HG03097 (cell line): ENCODE measurements at regions not wholly inside any gene's neighbourhood (a gene's known extent, or its start where the extent isn't known, plus 50 kb on each side); places are given as distances from the start of the nearest gene placed in this dataset.

Experiments used
- ATAC-seq: cut with Tn5 transposase; IDR thresholded peaks from one replicate; pipeline ENCODE4 v1.9.1; 2021; ENCODE audit not compliant: unreplicated experiment, low FRiP score

DNA sequence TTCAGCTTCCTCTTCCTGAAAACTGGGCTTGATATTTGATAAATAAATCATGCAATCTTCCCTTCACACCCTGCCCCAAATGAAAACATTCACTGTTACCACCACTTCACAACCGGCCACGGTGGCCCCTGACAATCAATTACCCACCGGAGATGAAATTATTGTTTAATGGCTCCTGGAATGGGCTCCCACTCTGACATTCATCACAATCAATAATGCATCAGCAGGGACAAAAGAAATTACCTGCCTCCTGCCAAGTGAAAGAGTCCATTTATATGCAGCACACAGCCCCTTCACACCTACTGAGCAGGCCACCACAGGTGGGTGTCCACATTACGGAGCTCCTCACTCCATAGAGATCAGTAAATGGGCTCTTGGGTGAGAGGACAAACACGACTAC is 193.5 kb upstream of the SNX19 start:
- ATAC-seq = no peak

DNA sequence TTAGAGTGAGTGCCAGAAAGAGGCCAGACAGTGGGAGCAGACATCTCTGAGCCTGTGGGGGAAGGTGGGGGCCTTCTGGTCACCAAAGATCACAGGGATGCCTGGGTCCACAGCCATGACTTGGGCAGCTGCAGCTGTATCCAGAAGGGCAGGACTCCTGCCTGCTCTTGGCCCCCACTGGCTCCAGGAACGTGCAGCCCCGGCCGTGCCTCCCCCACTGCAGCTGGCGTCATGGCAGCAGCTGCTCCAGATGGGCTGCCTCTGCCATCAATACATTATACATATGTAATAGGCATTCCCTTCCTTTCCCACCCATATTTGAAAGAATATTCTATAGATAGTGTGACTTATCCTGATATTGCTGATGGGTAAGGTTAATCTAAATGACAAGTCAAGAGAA is 195.5 kb upstream of the SNX19 start:
- no peak for ATAC-seq

DNA sequence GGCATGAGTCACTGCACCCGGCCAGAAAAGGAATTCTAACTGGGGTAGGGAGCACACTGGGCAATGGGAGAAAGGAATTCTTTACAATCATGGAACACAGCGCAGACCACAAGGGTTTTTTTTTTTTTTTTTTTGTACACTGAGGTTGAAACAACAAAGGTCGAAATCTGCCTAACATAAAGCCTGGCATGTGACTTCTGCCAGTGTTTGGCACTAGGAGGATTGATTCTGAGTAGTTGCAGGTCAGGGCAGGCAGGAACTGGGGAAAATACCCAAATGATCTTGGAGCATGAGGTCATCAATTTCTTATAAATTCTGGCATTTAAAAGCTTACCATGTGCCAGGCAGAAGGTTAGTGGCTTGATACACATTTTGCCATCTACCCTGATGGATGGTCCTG is 202.0 kb upstream of the SNX19 start:
- no peak for ATAC-seq

DNA sequence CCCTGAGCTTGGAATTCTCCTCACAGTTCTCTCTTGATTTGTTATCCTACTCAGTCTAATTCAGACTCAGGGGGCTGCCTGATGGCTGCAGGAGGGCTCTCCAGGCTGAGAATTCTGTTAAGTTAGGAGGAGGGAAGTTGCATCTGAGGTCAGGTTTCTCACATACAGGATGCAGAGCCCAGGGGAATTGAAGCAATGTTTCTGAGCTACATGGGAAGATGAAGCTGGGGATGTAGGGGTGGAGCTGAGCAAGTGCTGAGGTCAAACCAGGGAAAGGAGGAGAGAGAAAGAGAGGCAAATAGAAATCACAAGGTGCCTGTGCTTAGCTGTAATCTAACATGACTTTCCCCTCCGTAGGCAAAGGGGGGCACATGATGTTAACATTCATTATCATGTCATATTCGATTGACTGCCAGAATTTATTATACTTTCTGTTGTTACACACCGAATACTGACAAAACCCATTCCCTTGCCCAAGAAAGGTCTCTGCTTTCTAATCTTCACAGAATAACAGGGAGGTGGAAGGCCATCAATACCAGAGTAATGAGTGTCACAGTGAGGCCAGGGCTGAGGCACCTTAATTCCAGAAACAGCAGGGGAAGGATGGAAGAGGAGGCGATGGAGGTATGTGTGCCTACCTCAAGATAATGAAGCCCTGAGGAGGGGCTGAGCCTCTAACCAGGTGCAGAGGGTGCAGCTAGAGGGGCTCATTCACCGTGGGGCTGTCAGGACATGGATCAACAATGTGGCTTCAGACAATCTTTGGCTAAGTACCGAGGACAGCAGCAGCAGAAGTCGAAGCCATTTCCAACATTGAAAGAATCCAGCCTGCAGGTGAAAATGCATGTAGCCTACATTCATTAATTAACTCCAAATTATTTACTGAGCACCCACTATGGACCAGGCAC is 205.4 kb upstream of the SNX19 start:
- ATAC-seq = no peak

DNA sequence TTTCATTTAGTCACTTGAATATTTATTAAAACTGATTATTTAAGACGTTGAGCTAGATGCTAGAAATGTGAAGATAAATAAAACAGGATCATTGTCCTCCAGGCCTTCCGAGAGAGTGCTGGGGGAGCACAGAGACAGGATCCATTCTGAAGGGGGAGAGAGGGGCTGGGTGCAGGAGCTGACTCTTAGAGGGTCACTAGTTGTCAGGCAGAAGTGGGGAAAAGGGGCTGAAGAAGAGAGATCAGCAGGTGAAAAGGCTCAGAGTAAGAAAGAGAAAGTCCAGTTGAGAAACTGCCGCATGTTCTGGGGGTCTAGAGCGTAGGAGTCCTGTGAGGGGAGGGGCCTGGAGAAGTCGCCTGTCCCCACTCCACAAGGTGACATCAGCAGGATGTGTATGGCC is 206.2 kb upstream of the SNX19 start:
- ATAC-seq = no peak

DNA sequence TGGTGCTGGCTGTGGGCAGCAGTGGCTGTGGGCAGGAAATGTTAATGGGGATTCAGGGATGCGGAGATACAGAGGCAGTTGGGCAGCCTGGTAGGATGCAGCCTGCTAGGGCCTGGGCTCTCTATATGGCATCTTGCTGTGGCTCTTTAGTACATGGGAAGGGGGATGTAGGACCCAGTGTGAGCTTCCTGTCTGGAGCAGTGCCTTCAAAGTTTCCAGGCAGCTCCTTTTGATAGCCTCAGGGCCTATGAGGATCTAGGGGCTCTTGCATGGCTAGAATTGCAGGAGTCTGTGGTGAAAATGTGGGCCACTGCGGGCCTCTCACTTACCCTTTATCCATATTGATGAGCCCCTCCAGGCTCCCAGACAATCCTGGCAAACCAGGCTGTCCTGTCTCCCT is 213.2 kb upstream of the SNX19 start:
- ATAC-seq = no peak

DNA sequence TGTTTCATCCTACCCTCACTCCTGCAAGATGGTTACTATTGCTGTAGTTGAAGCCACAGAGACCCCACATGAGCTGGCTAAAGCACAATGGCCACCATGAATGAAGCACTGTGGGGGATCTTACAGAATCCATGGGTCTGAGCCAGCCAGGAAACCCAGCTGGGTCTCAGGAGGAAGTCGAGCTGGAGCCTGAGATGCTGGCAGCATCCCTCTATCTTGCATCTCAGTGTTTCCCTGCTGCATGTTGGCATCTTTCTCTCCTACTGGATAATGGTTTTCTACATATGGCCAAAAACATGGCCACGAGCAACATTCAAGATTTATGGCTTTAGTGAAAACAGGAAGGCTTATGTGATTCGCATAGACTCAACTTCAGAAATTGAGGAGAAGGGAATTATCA is 219.3 kb upstream of the SNX19 start:
- no peak for ATAC-seq

DNA sequence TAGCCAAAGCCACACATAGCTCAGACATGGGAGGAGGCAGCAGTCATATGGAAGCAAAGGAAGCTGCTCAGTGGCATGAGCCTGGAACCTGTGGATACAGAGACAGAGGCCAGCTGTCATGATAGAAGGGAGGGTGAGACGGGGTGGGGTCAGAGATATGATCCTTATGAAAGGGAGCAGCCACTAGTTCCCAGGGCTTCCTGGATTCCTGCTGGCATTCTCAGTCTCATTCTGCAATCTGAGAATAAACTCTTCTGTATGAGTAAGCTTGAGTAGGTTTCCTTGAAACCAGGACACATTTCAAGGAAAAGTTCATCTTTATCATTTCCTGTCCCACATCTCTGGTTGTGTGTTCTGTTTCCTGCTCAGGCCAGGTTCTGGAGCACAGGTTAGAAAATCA is 220.2 kb upstream of the SNX19 start:
- ATAC-seq = no peak

DNA sequence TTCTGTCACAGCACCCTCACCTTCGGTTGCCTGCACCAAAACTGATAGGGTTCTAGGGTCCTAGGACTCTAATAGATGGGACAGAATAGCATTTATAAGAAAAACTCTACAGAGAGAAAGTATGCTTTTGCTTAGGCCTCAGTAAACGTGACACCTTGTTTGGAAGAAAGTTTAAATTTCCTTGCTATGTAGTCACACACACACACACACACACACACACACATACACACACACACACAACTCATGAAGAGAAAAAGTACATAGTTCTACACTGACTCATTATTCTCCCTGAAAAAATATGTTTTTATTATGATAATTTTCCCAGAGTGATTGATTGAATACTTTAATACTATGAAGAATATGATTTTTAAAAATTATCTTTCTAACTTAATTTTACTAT is 220.8 kb upstream of the SNX19 start:
- no peak for ATAC-seq

DNA sequence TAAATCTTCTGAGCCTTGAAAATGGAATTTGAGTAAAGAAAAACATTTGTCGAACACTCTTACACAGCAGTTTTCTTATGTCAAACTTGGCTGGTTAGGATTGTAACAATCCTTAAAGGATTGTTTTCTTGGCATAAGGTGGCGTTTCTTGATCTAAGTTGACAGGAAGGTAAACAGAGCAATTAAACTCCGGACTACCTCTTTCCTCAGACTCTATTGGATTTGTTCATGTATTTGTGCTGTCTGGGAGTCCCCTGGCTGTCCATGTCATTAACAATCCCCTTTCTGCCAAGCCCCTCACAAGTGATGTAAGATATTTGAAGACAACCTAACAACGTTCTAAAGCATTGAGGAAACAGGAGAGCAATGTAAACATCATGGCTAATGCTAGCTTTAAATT is 222.5 kb upstream of the SNX19 start:
- no peak for ATAC-seq

DNA sequence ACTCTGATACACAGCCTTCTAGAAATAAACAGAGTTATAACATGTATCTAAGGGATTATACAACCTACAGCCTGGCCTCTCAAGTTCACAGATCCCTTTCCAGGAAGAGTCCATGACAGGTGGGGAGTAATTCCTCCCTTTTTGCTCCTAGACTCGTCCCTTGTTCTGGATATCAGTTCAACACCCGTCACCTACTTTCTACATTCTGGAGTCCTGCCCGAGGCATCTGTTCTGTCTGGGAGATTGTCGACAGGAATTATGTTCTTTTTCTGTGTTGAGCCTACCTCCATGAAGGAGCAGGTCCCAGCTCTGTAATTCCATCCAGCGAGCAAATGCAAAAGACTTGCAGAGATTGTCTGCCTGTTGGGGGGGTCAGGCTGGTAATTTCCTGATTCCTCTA is 224.6 kb upstream of the NTM start:
- ATAC-seq = no peak

DNA sequence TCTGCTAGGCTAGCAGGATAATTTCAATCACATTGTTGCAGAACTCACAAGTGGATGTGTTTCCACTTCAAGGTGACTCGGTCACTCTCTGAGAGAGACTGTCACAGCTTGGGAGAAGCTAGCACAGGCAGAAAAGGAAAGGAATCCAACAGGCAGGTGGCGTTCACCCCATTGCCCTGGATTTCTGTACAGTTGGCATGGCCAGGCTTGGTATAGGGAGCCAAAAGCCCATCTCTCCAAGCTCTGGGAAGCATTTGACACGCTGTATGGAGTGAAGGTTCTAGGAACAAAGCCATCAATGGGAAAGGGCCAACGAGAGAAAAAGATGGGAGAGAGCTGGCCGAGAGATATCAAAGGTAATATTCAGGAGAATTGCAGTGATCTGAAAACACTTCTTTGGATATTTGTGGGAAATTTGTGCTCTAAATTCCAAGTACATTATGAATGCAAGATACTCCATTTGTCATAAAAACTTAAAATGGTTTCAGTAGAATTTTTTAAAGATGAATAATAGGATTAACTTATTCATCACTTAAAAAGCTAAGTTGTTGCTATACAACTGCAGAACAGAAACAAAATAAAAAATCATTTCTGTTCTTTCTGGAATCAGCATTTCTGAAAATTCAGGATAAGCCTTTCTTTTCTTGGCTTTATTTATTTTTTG is 223.5 kb upstream of the NTM start:
- ATAC-seq = no peak

DNA sequence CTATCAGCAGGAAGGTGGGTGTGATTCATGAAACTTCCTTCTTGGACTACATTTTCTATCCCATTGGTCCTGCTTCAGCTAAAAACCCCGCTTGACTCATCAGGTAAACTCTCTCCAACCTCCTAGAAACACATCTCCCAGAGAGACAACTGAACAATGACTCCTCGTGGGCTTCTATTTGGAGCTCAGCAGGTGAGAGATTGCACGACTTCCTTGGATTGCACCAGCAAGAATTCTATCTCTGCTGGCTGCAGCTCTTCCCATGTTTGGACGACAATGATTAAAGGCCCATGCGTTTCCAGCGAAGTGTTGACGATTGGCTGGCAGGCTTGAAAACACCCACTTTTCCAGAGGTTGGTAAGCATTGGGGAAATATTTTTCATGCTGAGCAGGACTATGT is 216.1 kb upstream of the NTM start:
- no peak for ATAC-seq

DNA sequence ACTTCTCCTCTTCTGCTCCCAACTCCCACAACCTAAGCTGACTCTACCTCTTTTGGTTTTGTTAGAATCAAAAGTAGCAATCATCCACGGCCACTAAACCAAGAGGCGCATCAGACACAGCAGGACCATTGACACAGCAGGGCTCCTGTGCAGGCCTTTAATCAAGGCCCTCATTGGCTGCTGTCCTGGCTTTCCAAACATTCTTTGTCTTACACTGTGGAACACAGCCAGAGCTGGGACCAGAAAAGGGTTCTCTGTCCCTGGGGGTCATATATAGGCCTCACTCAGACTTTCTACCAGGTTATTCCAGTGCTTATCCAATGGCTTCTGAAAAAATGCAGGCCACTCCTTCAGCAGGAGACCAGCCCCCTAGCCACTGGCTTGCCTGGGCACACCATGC is 212.7 kb upstream of the NTM start:
- ATAC-seq = no peak

DNA sequence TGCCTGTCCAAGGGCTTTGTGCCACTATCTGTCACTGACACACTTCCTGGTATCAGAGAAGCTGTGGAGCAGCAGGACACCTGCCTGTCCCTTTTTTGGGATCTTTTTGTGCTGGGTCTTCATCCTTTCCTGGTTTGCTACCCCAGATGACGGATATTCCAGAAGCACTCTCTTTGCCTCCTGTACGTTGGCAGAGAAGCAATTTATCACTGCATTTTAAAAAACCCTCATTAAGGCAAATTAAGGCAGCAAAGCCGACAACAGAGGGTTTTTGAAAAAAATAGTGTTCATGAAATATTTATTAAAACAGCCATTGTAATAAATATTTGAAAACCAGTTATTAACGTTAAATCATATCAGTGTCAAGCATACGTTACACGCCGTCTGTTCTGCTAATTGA is 209.6 kb upstream of the NTM start:
- ATAC-seq = no peak

DNA sequence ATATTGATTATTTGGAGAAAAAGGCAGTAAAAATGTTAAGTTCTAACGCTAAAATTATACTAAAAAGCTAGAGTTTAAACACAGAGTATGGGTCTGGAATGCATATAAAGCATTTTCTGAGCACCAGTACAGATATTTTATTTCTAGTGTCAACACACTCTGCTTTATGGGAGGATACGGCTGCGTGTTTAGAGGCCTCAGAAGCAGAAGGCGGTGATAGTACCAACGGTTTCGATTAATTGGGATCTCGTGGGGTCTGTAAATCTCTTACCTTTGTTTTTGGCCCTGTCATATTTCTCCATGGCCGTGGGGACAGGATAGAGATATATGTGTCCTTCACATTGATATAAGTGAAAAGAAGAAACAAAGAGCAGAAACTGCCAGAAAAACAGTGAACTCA is 206.8 kb upstream of the NTM start:
- no peak for ATAC-seq

DNA sequence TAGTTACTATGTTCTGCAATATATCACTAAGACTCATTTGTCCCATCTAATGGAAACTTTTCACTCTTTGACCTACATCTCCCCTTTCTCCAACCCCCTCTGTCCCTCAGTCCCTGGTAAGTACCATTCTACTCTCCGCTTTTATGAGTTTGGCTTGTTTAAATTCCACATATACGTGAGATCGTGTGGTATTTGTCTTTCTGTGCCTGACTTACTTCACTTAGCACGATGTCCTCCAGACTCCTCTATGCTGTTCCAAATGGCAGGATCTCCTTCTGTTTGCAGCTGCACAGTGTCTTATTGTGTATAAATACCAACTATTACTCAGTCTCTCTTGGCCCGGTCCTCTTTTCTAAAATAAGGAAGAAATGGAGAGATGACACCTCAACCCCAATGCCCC is 205.4 kb upstream of the NTM start:
- no peak for ATAC-seq

DNA sequence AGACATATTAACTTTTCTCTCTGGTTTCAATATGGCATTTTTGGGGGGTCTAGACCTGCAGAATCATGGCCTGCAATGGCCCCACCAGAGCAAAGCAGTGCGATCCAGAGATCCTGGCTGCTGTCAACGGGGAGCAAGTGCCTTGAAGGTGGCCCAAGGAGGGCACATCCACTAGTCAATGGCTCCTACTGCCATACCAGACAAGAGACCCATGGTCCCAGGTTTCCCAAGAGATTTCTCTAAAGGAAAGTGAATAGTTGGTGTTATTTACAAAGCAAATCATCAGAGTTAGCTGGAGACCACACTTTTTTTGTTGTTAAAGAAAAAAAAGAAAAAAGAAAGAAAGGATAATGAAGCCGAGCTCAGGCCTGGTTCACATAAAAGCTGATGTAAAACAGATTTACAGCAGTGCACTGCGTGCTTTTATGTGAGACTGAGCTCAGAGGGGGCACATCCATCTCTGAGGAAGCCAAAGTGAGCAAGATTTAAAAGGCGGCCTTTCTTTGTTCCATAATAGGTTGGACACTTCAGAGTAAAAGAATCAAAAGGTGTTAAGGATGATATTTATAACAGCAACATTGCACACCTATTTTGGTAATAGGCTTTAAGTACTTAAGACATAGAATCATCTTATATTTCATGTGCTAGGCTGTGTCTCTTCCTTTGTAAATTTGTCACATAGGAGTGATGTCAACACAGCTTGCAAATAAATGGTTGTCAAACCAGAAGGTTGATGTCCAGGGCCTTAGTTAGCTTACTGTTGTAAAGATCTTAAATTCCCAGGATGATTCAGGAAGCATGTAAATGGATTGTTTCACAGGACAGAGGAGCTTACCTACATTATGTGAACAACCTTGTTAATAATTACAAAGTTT is 201.3 kb upstream of the NTM start:
- ATAC-seq = no peak

DNA sequence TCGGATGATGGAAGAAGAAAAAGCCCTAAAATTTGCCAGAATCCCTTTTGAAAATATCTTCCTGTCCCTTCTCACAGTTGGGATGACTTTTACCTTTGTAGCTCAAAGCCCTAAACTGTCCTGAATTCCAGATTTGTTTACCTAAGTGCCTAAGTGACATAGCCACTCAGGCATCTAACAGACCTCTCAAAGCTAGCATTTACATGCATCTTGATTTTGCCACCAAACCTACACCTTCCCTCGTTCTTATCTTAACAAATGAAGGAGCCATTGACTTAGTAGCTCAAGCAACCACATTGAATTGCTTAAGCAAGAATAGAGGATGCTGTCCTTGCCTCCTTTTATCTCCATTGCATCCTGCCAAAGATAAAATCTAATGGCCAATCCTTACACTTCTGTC is 198.4 kb upstream of the NTM start:
- no peak for ATAC-seq

DNA sequence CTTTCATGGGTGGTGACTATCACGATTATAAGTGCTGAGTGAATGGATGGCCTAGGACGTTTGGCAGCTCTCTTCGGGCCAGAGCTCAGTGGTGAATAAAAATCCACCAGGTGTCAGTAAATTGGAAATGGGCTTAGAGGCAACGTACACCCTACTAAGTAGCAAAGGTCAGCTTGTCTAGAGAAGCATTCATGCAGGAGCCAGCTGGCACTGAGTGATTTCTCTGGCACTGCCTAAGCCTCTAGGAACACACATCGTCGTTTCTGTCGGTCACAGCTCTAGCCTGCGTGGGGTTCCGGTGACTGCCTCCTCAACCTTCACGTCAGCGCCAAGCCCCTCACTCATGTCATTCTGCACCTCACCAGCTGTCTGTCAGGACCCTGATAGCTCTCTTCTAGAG is 192.4 kb upstream of the NTM start:
- no peak for ATAC-seq

DNA sequence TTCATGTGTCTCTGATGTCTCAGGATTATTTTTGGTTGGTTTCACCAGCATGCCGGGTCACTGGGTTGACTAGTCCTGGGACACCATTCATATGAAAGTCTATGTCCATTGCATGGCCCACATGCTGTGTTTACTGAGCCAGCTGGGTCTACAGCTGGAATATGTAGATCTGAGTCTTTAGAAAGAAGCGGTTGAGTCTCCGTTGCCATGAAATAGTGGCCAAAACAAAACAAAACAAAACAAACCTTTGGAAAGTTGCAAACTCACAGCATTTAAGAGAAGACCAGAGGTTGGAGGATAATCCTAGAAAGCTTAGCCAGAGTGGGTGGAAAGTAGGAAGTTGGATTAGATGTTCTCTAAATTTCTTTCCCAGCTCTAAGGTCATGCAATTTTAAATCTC is 191.8 kb upstream of the NTM start:
- no peak for ATAC-seq
